DMS 273 (cell line): ENCODE measurements at regions not wholly inside any gene's neighbourhood (a gene's known extent, or its start where the extent isn't known, plus 50 kb on each side); places are given as distances from the start of the nearest gene placed in this dataset.

Experiments used
- DNase-seq: peaks from one replicate; lab custom pipeline; 2025; ENCODE audit not compliant: unreplicated experiment; lab: John Stamatoyannopoulos, UW

DNA sequence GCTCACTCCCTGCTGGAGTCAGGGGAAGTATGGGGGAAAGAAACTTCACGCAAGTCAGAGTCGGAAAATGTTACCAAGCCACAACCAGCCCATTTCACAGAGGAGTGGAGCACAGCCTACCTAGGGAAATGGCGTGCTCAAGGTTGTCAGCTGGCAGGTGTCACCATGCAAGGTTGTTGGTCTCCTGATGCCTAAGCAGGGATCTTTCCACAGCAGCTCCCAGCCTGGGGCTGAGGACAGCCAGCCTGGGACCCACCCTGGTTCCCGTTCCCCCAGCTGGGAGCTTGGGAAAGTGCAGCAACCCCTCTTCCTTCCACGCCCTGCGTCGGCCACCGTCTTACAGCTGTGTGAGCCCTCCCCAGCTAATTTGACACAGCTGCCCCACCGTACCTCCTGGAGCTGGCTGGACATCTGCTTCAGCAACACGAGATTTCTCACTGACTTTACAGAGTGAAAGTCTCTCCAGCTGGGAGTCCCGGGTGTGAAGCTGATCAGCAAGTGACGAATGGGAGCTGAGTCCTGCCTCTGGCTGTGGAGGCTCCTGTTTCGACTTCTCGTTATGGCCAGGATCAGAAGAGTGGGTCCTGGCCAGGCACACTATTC lies 224.6 kb upstream of the RAB4A start:
- DNase-seq: no peak

- no peak for DNase-seq
Measured at GRCh38 chr1:229047161-229047839, 223.6 kb upstream of the RAB4A start.

GRCh38 chr1:229047840-229048620 lies 222.9 kb upstream of the RAB4A start:
- no peak for DNase-seq

DNA sequence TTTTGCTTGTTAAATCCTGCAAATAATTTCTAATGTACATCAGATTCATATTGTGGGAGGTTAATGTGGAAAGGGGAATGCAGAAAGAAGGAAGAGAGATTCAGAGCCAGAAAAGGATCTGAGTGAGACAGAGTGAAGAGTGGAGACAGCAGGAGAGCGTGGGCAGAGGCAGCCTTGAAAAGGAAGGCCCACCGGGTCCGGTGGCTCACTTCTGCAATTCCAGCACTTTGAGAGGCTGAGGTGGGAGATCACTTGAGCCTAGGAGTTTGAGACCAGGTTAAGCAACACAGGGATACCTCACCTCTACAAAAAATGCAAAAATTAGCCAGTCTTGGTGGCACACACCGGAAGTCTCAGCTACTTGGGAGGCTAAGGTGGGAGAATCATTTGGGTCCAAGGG lies 222.0 kb upstream of the RAB4A start:
- DNase-seq: no peak

DNA sequence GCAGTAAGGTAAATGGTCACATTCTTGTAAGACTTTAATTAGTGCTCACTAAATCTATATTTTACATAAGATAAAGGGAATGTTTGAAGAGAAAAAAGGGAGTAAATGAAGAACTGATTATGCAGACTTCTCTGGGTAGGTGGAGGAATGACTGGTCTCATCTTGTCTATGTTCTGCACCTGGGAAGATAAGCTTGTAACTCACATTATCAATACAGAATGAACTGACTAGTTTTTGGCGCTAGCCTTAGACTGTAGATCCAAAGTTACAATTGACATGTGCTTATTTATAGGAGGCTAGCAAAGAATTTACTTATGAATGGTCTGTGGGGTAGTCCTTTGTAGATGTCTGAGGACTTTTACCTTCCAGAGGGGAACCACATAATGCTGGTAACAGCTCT lies 214.9 kb upstream of the RAB4A start:
- no peak for DNase-seq

DNA sequence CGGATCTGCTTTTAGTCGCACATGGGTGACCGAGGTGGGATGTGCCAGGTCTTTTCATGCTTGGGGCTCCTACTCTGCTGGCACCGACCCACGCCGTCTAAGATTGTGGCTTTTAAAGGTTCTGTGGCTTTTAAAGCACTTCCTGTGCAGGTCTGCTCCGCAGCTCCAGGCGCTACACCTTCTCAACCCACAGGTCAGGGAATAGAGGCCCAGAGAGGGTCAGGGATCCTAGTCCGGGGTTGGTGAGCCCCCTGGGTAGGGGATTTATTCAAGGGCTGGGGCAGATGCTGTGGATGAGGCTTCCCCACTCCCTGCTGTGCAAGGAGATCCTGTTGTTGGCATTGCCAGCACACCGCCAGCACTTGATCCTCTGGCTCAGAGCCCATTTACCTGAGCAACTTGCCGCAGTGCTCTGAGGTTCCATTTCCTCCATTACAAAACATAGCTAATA lies 212.8 kb upstream of the RAB4A start:
- peak; percentile 46 for DNase-seq

DNA sequence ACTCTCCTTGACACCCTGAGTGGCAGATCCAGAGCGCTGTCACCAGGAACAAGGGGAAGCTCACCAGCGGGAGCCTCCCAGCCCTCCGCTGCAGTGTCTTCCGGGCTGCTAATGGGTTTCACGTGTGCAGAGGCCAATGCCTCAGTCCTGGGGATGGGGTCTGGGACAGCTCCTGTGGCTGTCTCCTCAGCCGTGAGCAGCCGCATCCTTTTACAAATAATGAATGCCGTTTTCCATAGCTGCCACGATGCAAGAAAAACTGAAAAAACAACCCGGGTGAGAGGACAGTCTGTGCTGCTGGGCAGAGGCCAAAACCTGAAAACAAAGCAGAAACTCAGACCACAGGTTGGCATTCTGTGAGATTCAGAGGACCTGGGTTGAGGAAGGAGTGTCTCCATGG lies 212.2 kb upstream of the RAB4A start:
- DNase-seq: peak; percentile 33

GRCh38 chr1:229059671-229060539 lies 211.0 kb upstream of the RAB4A start:
- no peak for DNase-seq

DNA sequence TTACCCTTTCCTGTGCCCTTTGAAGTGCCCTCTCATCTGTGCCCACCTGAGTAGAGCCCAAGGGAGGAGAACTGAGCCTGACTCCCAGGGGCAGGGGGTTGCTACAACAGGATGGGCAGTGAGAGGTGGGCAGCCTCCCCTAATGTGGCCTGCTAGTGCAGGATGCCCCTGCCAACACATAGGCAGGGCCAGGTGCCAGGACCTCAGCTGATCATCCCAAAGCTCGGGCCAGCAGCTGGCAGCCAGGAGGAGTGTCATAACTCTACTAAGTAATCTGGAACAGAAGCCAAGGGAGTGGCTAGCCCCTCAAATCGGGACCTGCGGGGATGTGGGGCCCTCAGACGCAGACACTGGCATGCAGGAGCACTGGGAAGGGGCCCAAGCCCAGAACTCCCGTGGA lies 208.8 kb upstream of the RAB4A start:
- no peak for DNase-seq

DNA sequence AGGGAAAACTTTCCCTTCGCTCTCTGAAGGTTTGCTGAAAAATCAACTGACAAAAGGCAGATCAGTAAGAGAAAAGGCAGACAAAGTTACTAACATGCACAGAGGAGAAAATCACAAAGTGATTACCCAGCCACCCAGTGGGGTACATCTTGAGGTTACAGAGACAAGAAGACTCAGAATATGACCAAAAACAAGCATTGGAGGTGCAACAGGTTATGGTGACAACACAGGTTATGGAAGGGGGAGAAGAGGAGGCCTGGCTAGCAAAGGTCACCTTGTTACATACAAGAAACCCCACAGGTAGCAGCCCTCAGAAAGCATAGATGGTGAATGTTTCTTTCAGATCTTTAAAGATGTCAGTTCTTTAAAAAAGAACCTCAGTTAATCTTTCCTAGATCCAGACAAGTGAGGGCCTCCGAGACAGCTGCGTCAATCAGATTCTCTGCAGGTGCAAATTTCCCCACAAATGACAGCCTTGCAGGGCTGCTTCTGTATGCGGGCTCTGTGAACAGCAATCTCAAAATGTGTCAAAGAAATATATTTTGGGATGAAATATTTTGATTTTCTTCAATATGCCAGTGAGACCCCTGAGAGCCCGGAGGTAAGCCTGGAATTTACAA lies 207.6 kb upstream of the RAB4A start:
- no peak for DNase-seq

- DNase-seq: no peak
Measured at GRCh38 chr1:229064320-229065168, 206.4 kb upstream of the RAB4A start.

DNA sequence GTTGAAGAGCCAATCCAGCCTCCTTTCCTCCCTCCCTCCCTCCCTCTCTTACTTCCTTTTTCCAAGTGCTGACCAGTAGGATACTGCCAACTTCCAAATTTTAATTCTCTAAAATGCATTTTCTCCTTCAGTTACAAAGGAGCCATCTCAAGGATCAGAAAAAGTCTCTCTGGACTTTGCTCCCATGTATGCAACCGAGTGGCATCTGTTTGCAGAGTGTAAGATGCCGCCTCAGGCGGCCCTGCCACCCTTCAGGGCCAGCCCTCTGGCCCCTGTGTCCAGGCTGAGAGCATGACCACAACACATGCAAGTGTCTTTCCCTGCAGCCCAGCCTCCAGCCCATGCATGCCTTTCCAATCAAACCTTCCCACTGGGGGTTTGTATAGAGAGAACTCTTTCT lies 205.3 kb upstream of the RAB4A start:
- DNase-seq: no peak

GRCh38 chr1:229066591-229066990 lies 204.3 kb upstream of the RAB4A start:
- DNase-seq: no peak

DNA sequence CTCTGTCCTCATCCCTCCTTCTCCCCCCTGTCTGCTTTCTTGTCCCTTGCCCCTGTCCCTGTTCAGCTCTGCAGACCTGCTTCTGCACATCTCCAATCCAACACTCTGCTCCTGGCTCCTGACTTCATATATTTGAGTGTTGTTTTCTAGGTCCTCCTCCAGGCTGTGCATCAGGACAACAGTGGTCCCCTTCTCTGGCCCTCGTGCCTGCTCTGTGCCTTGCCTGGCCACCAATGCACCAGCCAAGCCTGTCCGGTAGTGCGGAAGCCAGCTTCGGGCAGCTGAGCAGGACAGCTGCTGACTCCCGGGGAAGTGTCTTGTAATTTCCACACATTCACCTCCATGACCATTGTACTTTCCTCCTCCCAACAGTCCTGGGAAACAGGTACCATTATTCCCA lies 203.4 kb upstream of the RAB4A start:
- DNase-seq: no peak

DNA sequence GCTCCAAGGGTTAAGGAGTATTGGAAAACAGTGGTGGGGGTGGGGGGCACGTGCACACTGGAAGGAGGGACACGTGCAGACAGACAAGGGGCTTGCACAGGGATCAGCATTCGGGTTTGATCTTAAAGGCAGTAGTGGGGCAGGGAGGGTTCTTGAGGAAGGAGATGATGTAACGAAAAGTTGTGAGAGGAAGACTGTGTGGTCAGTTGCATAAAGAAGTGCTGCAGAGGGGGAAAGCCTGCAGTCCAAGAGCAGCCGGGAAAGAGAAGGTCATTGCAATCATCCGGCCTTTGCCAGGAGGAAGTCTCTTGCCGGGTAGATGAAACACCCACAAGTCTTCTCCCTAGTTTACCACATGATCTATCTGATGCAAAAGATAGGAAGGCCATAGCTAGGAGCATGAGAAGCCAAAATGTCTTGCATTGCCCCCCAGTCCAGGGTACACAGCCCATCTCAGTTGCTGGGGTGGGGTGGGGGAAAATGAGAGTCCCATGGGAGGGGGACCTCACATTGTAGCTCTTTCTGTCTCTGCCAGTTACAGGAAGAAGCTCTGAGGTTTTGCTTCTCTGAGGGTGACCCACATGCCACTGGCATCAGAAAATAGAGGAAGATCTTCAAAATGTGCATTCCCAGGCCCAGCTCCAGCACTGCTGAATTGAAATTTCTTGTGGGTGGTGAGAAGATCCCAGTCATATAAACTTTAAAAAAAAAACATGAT lies 202.5 kb upstream of the RAB4A start:
- no peak for DNase-seq

- DNase-seq: no peak
Measured at GRCh38 chr1:229069176-229069575, 201.7 kb upstream of the RAB4A start.

GRCh38 chr1:229070168-229070567 lies 200.7 kb upstream of the RAB4A start:
- DNase-seq: peak; percentile 37

DNA sequence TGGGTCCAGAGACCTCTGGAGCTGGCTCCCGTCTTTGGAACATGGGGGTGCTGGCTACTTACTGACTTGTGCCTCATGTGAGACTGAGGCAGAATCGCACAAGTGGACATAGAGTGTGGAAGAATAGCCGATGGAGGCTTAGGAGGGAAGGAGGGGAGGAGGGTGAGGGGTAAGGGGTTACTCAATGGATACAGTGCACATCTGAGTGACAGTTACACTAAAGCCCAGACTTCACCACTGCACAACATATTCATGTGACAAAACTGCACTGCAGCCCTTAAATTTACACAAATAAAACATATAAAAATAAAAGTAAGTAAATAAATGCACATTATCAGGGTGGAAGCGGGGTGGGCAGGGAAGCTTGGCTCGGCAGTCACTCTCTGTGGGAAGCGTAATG lies 197.7 kb upstream of the RAB4A start:
- DNase-seq: no peak

DNA sequence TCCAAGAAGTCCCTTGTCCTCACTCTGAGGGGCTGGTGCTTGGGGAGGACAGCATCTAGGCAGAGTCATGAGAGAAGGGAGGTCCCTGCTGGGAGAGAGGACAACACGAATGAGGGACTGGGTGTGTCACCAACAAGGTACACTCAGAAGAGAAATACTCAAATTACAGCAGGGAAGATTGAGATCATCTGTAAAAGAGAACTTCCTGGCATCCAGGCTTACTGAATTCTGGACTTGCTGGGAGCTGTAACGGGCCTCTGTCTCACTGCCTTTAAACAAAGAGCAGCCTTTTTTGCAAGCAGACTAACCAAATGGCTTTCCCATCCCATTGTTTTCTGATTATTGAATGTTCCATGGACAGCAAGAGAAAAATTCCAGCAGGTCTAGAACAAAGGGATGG lies 195.7 kb upstream of the RAB4A start:
- no peak for DNase-seq
